ENCODE measurements at regions not wholly inside any gene's neighbourhood (a gene's known extent, or its start where the extent isn't known, plus 50 kb on each side); places are given as distances from the start of the nearest gene placed in this dataset.

DNA sequence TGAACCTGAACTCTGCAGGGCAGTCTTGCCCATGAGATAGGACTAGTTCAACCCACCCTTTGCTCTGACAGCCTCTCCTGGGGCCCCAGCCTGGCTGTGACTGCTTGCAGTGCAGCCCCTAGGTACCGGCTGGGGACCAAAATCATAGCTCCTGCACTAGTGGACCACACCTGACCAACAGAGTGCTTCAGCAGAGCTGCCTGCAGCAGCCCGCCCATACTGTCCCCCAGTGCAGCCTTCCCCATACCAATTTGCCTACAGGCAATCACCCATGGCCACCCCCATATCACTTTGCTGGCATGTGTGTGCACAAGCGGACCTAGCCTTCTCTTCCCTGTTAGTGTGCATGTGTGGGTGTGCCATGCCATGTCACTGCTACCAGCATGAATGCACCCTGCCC, 347.6 kb upstream of the MPDZ start (continued):
- TF ChIP-seq DEAF1 (CRISPR knock-in tag; IDR thresholded peaks at IDR 0.05), result no peak

DNA sequence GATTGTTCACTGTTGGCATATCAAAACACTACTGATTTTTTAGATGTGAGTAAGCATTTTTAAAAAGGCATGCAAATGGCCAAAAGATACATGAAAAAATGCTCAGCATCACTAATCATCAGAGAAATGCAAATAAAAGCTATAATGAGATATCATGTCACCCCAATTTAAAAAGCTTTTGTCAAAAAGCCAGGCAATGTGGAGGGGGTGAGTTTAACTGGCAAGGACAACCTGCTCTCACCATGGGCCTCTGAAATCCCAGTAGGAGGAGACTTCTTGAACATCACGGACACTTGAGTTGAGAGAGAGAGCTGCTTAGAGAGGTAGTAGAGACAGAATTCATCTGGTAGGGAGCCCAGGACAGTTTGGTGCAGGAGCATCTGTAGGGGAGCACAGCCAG, 347.1 kb upstream of the MPDZ start:
- no peak for DNase-seq (ENCODE audit: extremely low read depth in 1 of 4, low spot score in 3 of 4)
- BruUV-seq (replicated peaks), result no TSS peak
- H3K36me3 ChIP-seq (ENCODE audit: control insufficient read depth, insufficient read depth, low read length), result no peaks in the 10 kb centered on the region
- H3K9me1 ChIP-seq (ENCODE audit: control insufficient read depth, insufficient read depth, low read length), result no peaks in the 10 kb centered on the region
- no peak overlapping the region for H3K9ac ChIP-seq (ENCODE audit: insufficient read depth in 1 of 2, low read depth in 2 of 2, low read length in 2 of 2)
- ChIA-PET CTCF (ENCODE audit: low intra/inter-chr PET ratio) (no interaction called here), POLR2A (no interaction called here)
- no peak for ATAC-seq
- TF ChIP-seq ZFP30 (CRISPR knock-in tag; IDR thresholded peaks at IDR 0.05; ENCODE audit: borderline replicate concordance) (no peak), SMARCB1 (IDR thresholded peaks at IDR 0.05; ENCODE audit: insufficient read length, low read depth) (no peak), ZNF778 (CRISPR knock-in tag; IDR thresholded peaks at IDR 0.05) (no peak), VEZF1 (CRISPR knock-in tag; IDR thresholded peaks at IDR 0.05) (no peak), ZNF23 (CRISPR knock-in tag; IDR thresholded peaks at IDR 0.05) (no peak), SNRNP70 (optimal IDR thresholded peaks at IDR 0.05; ENCODE audit: low read depth, low read length) (no peak), ZNF785 (CRISPR knock-in tag; IDR thresholded peaks at IDR 0.05) (no peak)
- TF ChIP-seq, protein P1, sequence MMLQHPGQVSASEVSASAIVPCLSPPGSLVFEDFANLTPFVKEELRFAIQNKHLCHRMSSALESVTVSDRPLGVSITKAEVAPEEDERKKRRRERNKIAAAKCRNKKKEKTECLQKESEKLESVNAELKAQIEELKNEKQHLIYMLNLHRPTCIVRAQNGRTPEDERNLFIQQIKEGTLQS (IDR thresholded peaks at IDR 0.05), result no peak
- TF ChIP-seq, protein P1 (CRISPR knock-in tag; conservative IDR thresholded peaks at IDR 0.05), result no peak
- no peaks in the 10 kb centered on the region for H3K9me3 ChIP-seq (replicated peaks; ENCODE audit: control insufficient read depth, insufficient read depth, low read depth, low read length)
- no peaks in the 10 kb centered on the region for H4K20me1 ChIP-seq (replicated peaks; ENCODE audit: control insufficient read depth, insufficient read depth, low read length)
- H3K4me1 ChIP-seq (replicated peaks in 1 of 2; ENCODE audit: control insufficient read depth in 2 of 2, insufficient read depth in 2 of 2, low read length in 2 of 2), result no peaks in the 10 kb centered on the region
- WGBS (ENCODE audit: insufficient coverage, low coverage, missing lambda C conversion rate), result 0% methylated on average over 1 of the region's 1 CpG
- intact Hi-C loops (cut with micrococcal nuclease), result no loop called here
- H3K27ac ChIP-seq (ENCODE audit: extremely low read depth, low read depth, low read length), result no peak overlapping the region
- no peak for FAIRE-seq
- in situ Hi-C loops (cut with MboI), result no loop called here
- no peak overlapping the region for H2AFZ ChIP-seq (ENCODE audit: low read depth, low read length)
- no peak overlapping the region for H3K4me2 ChIP-seq (ENCODE audit: insufficient read depth, low read length)
- H3K4me3 ChIP-seq, result no peak overlapping the region
- no peaks in the 10 kb centered on the region for H3K27me3 ChIP-seq (ENCODE audit: control insufficient read depth in 2 of 2, insufficient read depth in 2 of 2, low read length in 2 of 2)
- no peaks in the 10 kb centered on the region for H3K79me2 ChIP-seq (ENCODE audit: control insufficient read depth, insufficient read depth, low read length)

Data from K562 (cell line).